ENCODE measurements at regions not wholly inside any gene's neighbourhood (a gene's known extent, or its start where the extent isn't known, plus 50 kb on each side); places are given as distances from the start of the nearest gene placed in this dataset.

- no peak for DNase-seq
Measured at GRCh38 chr1:101290922-101291561, 54.2 kb downstream of the S1PR1 start.

DNA sequence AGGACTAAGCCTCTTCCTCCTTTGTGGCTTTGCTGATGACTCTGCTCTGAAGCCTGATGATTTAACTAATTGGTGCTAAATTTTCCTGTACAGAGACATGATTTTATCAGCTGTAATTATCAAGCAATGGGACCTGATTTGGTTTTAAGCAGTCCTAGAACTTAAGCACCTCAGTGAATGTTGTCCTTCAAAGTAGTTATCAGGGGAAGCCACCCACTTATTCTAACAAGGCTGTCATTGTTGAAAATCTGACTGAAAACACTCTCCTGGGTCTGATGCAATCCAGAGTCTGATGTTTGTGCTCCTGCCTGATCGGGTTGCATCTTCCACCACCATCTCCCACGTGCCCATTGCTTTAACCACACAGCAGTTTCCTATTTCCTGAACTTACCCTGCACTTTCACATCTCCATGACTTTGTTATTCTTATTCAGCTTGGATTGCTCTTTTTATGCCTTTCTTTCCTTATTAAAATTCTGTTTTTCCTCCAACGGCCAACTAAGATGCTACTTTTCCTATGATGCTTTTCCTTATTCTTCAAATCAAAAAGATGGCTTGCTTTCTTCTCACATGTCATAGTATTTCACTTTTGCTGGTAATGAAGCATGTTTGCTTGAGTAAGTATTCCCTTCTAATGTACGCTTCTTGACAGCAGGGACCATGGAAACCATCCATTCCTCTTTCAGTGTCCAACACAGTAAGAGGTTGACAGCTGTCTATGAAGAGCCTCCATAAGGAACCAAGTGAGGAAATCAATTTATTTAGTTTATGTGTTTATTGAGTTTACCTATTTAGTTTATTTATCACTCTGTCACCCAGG is 55.0 kb downstream of the S1PR1 start:
- DNase-seq: no peak

GRCh38 chr1:101293461-101294051 is 56.7 kb downstream of the S1PR1 start:
- peak; percentile 42 for DNase-seq

- no peak for DNase-seq
Measured at GRCh38 chr1:101295209-101295608, 58.4 kb downstream of the S1PR1 start.

DNA sequence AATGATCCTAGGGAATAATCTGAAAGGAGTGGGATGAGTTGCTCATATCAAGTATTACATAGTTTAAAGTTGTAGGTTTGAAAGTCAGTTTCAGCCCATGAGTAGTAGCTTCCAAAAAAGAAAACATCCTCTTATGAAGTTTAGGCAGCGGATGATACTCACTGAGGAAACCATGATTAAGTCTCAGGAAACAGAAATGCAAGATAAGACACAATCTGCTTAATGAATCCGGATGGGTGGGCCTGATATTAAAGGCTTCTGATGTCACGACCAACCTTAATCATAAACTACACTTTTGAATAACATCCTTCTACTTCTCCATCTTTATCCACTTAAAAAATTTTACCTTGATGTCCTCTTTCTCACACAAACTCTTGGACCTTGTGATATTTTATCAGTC is 61.8 kb downstream of the S1PR1 start:
- no peak for DNase-seq

DNA sequence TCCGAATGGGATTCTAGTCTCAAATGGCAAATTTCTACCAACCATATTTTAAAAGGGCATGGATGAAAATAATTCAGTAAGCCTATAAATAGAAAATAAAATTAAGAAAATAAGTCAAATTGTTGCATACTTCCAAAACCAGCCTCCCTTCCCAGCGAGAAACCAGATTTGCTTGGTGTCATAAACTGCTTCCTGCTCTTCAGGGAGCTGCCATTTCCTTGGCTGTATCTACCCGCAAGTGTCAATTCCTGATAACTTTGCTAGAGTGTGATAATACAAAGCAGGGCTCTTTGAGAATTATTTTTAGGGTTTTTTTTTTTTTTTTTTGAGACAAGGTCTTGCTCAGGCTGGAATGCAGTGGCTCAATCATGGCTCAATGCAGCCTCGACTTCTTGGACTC is 62.3 kb downstream of the S1PR1 start:
- no peak for DNase-seq

DNA sequence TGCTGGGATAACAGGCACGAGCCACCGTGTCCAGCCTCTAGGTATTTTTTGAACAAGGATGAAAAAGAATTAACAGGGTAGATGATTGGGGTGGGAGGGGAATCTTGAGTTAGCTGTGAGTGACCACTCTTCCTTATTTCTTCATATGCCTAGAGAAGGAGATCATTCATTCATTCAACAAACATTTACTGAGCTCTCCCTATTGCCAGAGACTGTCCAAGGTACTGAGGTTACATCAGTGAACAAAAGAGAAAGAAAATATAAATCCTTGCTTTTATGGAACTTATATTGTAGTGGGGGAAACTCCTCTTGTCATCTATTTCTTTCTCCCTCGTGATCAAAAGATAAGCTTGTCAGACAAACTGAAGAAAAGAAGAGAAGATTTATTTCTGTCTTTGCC is 62.9 kb downstream of the S1PR1 start:
- DNase-seq: no peak

GRCh38 chr1:101300916-101301315 is 64.1 kb downstream of the S1PR1 start:
- DNase-seq: no peak

GRCh38 chr1:101301446-101302057 is 64.7 kb downstream of the S1PR1 start:
- DNase-seq: no peak

DNA sequence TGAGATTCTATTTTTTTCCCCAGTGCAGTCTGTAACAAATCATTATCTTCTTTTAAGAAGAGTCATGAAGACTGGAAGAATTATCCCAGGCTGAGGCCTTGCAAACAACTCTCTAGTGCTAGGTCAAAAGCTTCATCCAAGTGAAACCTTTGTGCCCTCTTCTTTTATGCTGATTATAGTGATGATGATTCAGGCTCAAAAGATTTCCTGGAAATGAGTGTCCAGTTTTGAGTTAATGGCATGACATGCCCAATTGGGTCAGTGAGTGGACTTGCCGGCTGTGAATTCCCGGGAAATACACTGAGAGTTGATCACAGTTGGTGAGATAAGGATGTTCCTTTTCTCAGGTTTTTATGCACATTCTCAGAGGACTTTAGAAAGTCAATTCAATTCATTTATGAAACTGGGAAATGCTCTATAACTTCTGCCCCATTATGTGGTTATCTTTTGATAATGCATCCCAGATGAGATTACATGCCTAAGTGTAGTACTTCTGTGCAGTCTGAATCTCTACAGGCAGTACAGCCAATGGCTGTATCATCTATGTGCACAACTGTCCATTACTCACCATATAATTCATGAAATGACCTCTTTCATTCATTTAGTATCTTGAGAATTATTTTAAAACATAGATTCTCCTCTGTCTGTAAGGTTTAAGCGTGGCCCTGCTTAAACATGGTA is 66.2 kb downstream of the S1PR1 start:
- DNase-seq: no peak

DNA sequence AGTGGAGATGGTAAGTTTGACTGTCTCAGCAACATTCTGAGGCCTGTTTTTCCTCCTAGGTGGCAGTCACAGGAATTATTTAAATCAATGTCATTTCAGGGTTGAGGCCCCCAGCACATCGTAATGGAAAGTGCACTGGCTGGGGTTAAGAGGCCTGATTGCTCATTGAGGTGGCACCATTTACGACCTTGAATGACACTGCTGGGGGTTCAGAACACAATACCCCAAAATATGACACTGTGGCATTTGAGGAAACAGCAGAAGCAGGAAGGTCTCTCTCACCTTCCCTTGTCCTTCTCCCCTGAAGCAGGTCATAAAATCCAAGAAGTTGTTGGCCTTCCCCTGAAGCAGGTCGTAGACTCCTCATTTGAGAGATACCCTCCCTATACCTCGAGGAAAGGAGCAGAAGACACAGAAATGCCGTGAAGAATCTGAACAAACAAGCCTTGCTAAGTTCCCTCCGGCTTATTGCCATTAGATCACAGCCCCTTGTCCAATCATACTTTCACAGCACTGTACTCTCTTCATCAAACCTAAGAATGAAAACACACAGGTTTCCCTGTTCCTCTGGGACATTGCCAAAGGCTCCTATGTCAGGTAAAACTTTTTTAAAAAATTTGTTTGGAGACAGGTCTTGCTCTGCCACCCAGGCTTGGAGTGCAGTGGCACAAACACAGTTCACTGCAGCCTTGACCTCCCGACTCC is 71.3 kb downstream of the S1PR1 start:
- no peak for DNase-seq

GRCh38 chr1:101308935-101309333 is 72.1 kb downstream of the S1PR1 start:
- DNase-seq: no peak

DNA sequence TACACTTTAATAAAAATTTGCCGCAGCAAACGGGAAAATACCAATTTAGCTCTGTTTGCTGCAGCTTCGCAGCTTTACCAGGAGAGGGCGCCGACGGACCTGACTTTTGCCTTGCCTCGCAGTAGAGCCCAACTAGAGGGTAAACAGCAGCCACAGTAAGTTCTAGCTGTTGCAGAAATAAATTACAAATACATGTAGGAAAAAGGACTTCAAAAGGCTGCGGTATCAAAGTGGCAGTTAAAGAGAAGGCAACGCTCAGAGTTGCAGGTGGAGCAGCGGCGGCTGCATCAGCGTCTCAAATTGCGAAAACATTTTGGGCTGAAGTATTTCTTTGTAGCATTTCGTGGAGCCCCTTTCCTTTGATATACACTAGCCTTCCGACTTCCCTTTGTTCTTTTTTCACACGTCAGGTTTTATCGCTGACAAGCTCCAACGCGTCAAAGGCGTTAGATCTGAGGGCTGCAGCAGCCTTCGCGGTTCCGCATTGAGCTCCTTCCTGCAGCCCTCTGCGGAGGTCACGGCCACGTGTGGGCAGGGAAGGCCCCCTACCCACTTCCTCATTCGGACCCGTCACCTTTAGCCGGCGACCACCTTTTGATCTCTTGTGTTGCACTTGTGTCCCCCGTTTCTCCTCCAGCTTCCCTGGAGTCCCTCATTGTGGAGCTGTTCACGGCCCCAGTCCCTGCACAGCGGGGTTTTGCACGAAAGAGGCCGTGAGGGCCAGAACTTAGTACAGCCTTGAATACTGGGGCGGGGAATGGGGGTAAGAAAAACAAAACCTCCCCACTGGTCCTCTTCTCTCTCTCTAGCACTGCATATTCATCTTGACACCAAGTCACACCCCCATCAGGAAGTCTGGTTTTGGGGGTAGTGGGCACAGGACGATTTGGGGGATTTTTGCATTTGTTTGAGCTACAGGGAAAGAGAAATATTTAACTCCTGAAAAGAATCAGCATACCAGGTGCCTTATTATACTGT is 72.8 kb downstream of the S1PR1 start:
- DNase-seq: peak; percentile 45

- no peak for DNase-seq
Measured at GRCh38 chr1:101310506-101310905, 73.7 kb downstream of the S1PR1 start.

- peak; percentile 17 for DNase-seq
Measured at GRCh38 chr1:101311146-101311920, 74.5 kb downstream of the S1PR1 start.

DNA sequence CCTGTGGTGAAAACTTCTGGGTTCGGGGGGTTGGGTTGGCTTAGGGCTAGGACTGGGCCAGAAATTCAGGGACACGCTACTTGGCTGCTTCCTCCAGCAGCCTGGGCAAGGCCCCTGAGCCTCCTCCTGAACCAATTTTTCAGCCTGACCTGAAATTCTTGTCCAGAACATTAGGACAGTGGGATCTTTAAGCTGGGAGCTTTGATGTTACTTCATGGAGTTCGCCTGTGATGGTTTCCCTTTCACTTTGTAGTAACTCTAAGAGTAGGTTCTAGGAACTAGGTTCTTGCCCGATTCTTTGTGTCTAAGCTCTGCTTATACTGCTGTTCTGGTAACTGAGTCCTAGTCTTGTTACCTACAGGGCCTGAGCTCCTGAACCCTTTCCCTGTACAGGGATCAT is 75.3 kb downstream of the S1PR1 start:
- no peak for DNase-seq

GRCh38 chr1:101313356-101313755 is 76.5 kb downstream of the S1PR1 start:
- DNase-seq: no peak

- DNase-seq: no peak
Measured at GRCh38 chr1:101314244-101314643, 77.4 kb downstream of the S1PR1 start.

DNA sequence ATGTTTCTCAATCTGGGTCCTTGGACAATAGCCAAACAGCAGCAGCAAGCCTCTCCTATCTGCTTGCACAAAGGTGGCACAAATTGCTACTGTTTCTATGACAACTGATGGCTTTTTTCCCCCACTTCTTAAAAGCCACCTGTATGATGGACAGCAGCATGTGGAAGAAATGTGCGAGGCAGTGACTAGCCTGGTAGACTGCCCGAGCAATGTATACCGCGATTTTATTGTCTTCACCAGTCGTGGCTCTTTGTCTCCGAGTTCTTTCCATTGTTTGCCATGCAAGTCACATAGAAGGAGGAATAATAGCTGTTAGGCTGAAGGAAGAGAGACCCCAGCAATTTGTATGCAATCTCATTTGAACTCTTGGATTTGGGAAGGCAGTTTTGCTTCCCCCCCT is 79.4 kb downstream of the S1PR1 start:
- no peak for DNase-seq

DNA sequence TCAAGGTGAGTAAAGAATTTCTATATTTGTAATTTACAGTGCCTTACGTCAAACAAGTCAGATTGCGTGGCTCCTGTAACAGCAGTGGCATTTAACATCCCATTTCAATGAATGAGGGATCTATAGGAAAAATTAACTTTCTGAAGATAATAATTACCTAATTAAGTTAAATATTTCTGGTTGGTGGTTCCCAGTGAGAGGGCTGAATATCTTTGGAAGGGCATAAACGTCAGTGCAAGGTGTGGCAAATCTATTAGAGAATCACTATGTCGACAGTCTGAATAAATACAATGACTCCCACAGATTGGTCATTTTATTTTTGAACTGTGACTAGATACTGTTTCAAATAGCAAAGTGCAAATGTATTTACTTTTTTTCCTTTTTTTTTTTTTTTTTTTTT is 80.0 kb downstream of the S1PR1 start:
- no peak for DNase-seq
